GM19372 (cell line): ENCODE measurements at regions not wholly inside any gene's neighbourhood (a gene's known extent, or its start where the extent isn't known, plus 50 kb on each side); places are given as distances from the start of the nearest gene placed in this dataset.
"Not testable (repeated sequence)": the region's sequence is repeated elsewhere in the genome, so short reads cannot be mapped to it uniquely, and the experiment has no call there.

Source experiments
- ATAC-seq: cut with Tn5 transposase; IDR thresholded peaks from one replicate; pipeline ENCODE4 v1.9.1; 2021; ENCODE audit warnings: mild to moderate bottlenecking, low read depth, moderate library complexity; ENCODE audit not compliant: unreplicated experiment

DNA sequence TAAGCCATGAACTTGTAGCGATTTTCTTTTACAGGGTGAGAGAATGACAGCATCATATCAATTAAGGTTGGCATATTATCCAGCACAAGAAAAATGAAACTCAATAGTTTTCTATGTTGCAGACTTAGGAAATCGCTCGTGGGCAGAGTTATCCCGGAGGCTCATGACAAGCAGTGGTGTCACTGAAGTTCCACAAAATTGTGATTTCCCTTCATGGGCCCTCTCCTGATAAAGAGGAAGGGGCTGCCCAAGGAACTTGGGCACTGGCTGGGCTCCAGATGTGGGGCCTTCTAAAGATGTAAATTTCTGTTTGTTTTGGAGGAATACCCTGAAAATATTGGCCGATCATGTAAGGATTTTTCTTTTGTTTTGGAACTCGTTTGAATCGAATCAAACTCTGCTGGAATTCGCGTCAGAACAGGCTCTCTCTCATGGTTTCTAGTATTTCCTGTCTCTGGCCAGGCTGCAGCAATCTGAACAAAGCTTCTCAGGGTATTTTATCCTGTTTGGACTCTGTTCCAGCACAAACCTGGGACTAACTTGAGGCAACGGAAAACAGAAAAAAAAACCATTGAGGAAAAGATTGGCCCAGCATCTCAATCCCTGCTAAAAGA is 340.6 kb upstream of the NRP1 start:
- ATAC-seq: no peak

DNA sequence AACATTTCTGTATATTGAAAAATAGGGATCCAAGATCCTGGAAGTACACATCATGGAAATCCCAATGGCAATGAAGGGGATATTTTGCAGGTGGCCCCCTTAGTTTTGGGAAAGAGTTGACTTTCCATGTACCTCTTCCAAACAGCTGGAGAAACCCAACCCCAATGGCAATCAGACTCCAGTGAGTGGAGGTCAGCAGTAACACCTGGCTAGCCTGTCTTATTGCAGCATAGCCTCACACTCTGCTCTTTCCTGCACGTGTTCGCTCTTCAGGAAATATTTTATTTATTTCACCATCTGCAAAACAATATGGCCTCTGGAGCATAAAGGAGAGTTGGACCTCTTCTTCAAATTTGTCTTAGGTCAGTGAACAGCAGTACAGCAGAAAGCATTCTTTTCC is 340.0 kb upstream of the NRP1 start:
- no peak for ATAC-seq

DNA sequence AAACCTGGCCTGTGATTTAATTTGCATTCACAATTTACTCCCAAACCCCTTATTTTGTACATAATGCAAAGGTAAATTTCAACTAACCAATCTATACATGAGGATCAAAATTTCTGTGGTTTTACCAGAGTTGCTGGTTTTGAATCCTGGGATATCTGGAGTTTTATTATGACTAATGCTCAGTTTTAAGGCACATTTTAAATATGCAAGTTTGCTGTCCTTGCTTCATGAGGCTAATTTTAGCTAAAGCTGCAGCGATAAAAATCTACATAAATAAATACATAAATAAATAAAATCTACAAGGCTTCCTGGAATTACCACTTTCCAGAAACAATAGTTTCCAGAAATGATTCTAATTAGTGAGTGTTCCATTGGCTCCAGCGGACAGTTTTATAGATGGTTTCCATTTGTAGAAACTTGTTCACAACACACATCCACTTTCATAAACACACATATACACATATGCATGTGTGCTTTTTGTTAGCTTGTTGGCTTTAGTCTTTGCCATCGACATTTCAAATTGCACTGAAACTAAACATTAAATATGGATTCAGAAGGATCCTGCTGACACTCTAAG is 339.5 kb upstream of the NRP1 start:
- no peak for ATAC-seq

DNA sequence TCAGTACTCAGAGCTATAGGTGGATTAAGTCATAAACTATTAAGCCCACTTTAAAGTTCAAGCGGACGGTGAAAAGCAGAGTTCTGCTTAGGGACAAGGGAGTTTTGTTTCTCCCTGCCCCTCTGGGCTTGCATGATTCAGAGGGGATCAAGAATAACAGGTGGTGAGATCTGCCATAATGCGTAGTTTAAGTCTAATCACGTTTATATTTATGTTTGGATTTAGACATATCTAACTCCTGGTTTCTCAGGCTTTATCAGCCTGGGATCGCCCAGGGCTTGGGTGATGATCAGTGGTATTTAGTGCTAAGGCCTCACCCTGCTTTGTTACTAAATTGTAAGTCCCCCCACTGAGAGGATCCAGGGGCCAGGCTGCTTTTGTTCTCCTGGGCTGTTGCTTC is 335.4 kb upstream of the NRP1 start:
- no peak for ATAC-seq

DNA sequence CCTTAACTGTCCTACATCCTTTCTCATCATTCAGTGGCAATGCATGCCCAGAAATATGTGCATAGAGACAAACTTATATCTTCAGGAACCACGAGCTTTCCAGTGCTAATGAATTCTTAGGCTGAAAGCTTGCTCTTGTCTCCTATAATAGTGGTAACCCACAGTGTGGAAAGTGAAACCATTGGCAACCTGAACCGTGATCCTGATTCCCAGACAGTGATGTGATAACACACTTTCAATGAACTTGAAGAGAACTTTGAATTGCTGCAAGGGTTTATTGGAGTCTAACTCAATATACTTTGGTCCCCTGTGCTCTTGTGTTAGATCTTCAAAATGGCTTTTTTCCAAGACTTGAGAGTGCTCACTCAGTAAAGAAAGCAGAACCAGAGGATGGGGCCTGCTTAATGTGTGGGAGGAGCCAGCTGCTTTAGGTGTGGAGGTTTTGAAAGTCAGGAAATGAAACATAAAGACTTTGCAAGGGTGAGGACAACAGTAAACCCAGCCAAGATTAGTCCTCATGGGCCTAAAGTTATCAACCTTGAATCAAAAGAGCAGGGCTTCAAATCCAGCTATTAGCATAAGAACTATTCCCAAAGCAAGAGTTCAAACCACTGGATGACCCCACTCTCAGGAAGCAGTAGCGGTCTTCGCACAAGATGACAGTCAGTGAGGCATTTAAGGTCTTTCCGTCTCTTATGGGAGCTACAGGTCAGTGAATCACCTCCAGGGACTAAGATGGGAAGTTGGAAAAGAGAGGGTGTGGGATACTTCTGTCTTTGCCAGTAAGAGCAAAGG is 332.4 kb upstream of the NRP1 start:
- no peak for ATAC-seq

DNA sequence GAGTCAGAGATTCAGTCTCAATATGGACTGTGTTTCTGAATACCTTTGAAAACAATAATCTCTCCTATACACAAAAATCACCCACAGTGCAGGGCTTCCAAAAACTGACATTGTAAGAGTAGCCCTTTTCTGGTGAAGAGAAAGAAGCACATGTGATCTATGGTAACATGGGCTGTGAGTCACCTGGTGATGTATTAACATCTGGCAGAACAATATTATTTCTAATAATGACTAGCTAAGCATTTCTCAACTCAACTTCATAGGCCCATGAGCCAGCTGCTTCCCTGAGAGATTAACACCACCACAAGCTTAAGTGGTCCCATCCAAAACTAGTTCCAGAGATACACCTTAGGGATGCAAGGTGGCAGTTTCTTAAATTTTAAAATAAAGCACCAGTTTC is 331.0 kb upstream of the NRP1 start:
- no peak for ATAC-seq

DNA sequence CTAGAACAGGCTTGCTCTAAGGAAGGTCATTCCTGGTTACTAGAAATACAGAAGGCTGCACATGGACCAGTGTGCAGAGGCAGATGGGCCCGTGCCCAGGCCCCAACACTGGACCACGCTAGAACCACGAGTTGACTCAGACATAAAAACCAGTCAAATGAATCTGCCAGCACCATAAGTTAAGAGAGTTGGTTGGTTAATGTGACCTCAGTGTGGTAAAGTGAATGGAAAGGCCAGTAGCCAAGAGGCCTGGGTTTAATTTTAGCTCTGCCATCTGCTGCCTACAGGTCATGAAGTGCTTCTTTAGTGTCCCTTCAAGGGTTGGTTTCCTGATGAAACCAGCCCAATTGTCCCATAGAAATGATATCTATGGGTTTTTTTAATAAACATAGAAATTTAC is 329.6 kb upstream of the NRP1 start:
- ATAC-seq: no peak

DNA sequence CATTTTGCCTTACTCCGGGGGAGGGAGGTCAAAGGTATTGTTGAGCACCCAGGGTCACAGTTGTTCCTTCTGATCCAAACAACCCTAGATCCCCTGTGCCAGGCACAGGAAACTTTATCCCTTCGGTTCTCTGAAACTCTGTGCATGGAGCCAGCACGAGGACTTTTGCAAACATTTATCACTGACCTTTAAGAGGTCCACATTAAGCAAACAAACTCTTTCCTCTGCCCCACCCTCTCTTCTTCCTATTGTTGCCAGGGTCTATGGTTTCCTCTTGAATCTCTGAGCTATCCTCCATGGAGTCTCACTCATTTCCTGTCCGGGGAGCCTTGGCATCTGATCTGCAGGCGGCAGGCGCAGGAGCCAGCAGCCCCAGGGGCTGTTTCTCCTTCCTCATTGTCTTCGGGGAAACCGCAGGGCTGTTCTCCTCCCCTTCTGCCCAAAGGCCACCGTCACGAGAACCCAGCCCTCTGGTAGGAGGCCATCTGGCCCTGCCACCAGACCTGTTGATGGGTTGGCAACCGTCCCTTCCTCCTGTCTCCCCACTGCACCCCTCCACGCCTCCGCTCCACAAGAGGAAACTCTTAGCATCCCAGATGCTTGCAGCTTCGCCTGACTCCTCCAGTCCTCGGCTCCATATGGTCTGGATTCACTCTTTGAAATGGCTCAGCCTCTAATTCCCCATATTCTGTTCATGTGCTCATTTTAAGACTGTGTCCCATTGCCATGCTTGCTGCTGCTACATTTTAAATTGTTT is 327.3 kb upstream of the NRP1 start:
- ATAC-seq: no peak

DNA sequence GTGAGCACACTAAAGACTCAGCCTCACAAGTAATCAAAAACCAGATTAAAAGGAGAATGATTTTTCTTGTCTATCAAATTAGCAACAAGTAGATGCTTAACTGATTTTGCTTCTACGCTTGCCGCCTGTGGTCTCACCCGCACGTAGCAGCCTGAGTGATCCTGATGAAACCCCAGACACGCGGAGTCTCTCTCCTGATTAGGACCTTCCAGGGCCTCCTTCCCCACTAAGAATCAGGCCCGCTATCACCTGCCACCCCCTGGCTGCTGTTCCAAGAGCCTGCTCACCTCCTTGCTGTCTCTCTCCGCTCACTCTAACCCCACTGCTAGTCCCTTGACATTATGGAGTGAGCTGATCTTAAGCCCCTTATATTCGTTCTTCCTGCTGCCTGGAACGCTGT is 325.9 kb upstream of the NRP1 start:
- ATAC-seq: no peak

DNA sequence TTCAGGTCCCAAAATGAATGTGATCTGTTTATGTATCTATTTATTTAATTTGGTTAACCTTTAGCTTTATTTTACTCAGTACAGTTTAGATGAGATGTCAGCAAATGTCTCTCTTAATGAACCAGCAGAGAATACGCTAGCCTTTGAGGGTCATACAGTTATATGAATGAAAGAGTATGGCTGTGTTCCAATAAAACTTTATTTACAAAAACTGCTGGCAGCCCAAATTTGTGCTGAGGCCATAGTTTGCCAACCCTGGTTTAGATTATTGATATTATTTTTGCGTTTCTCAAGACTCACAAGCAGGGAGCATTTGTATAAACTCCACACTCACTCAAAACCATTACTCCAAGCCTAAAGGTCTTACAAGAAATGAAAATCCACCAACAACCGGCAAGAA is 323.4 kb upstream of the NRP1 start:
- ATAC-seq: no peak

DNA sequence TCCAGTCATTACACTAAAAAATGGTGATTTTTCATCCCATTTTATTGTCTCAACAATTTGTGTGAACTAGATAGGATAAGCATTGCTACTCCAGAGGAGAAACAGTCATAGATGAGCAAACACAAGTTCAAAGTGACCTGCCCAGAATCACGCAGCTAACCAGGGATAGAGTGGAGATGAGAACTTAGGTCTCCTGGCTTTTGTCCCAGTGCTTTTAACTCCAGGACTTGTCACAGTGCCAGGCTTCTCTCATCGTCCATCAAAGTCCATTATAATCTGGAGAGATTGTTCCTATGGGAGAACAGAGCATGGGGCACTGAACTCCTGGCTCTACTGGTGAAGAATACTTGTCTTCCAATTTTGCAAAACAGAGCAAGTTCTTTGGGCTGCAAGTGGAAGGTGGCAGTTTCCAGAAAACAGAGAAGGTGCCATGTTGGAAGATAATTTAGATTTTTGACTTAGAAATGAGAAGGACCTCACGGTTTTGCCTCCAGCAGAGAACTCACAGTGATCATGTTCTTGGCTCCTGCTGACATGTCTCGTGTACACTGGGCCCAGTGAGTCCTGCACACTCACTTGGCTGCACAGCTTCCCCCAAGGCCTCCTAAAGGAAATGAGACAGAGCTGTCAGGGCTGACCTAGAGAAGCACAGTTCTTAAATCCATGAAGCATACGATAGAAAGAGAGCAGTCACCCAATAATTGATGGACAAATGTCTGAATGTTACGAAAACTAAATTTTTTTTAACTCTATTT is 322.9 kb upstream of the NRP1 start:
- ATAC-seq: no peak

DNA sequence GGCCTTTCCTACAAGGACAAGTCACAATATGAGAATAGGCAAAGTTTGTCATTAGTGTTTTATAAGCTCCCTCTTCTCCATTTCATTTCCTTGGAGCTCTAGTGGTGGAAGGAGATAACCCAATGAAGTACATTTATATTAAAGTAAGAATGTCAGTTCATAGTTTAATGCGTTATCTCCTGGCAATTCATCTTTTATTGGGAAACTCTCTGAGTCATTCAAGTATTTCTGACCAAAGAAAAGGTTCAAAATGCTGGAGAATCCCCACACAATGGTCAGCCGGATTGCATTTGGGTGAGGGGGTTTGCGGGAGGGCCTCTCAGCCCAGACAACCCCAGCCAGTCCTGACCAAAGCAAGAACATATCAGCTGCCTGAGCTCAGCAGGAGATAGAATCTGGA is 321.5 kb upstream of the NRP1 start:
- ATAC-seq: no peak

DNA sequence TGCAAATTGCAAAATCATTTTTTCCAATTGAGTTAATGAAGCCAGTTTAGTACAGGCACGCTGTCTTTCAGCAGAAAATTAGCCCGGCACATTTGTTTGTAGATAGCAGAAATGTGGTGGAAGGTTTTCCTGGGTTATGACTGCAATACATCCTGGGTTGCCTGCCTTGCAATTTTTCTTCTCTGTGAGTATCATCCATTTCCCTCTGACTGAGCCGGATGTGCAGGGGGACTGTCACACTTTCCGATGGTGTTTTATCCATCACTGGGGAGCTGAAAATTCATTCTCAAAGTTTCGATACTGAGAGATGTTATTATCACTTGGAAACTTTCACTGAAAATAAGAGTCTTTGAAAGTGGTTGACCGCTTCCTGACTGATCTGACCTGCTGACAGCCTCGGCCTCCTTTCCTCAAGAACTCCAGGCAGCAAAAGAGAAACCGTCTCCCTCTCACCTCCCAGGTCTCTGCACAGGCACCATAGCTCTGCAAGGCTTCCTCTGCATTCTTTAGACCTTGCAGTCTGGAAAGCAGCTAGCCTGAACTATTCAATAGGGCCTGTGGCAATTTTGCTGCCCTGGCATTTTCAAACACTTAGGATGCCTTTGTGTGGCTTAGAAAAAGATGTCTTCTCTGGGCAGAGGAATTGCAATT is 320.8 kb upstream of the NRP1 start:
- ATAC-seq: no peak

DNA sequence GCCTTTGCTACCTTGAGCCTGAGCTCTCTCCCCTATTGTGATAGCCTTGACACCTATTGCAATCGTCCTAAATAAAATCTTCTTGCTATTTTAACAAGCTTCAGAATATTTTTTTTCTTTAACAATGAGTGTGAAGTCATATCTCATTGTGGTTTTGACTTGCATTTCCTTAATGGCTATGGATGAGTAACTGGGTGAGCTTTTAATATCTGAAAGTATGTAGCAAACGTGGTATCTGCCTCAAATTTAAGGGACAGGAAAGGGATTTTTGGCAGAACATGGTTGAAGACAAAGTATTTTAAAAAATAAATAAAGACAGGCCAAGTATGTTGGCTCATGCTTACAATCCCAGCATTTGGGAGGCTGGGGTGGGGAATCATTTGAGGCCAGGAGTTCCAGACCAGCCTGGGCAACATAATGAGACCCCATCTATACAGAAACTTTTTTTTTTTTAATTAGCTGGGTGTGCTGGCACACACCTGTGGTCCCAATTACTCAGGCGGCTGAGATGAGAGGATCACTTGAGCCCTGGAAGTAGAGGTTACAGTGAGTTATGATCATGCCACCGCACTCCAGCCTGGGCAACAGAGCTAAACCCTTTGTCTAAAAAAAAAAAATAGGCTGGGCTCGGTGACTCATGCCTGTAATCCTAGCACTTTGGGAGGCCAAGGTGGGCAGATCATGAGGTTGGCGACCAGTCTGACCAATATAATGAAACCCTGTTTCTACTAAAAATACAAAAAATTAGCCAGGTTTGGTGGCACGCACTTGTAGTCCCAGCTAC is 319.3 kb upstream of the NRP1 start:
- no peak for ATAC-seq

DNA sequence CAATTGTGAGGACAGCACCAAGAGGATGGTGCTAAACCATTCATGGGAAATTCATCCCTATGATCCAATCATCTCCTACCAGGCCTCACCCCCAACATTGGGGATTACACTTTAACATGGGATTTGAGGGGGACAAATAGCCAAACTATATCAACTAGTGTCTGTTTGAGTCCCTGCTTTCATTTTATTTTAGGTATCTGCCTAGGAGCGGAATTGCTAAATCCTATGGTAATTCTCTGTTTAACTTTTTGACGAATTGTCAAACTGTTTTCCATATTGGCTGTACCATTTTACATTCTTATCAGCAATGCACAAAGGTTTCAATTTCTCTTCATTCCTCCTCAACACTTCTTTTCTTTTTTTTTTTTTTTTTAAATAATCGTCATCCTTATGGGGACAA is 318.4 kb upstream of the NRP1 start:
- ATAC-seq: no peak

DNA sequence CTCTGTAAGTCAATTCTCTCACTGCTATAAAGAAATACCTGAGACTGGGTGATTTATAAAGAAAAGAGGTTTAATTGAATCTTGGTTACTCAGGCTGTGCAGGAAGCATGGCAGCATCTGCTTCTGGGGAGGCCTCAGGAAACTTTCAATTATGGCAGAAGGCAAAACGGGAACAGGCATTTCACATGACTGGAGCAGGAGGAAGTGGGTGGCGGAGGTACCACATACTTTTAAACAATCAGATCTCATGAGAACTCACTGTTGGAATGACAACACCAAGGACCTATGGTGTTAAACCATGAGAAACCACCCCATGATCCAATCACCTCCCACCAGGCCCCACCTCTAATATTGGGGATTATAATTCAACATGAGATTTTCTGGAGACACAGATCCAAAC is 315.7 kb upstream of the NRP1 start:
- not testable (repeated sequence) for ATAC-seq

DNA sequence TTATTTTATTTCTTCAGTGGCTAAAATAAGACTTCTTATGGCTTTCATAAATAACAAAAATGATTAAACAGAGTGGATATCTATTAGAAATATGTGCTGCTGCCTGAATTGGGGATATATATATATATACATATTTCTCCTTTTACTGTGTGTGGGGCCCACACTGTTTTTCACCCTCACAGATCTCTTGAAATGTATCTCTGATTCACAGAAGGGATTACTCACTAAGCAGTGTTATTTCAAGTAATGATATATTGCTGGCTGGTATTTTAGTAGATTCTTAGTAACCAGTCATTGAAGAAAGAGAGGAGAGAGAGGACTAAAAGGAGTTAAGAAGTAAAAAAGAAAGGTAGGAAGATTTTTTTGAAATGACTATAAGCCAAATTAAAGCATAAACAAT is 308.6 kb upstream of the NRP1 start:
- no peak for ATAC-seq

DNA sequence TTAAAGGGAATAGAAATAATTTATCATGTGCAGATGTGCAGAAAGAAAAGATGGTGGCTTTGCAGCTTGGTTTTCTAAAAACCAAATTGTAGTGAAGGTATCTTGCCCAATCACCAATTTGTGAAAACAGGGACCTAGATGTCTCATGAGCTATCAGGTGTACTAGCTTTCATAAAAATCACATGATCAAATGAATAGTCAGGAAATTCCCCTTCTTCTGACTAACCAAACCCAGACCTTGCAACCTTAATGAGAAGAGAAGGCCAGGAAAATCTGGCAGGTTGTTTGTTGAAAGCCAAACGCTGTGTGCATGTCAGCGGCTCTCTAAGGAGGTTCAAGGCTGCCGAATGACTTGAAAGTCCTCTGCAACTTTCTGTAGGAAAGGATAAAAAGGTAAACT is 304.4 kb upstream of the NRP1 start:
- no peak for ATAC-seq

DNA sequence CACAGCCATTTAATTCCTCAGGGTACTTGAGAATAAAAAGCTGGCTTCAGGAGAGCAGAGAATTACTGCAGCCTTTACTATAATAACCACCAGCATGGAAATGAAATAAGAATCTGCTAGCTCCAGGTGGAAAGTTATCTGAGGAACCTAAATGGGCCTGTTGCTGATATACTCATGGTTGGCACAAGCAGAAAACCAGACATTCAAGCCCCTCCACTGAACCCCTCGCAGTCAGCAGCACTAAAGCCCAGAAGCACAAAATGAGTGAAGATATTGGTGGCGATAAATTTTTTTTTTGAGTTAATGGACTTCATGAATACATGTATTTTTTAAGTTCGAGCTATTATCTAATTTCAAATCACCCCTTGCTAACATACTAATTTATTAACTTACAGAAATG is 303.9 kb upstream of the NRP1 start:
- no peak for ATAC-seq
